LoVo (cell line): ENCODE measurements at regions not wholly inside any gene's neighbourhood (a gene's known extent, or its start where the extent isn't known, plus 50 kb on each side); places are given as distances from the start of the nearest gene placed in this dataset.

Experiments
- DNase-seq: peaks from one replicate; pipeline ENCODE4 v3.0.0-alpha.2; 2016; ENCODE audit warnings: low spot score

GRCh38 chr1:30479575-30479974 is 243.8 kb downstream of the MATN1 start:
- DNase-seq: no peak

DNA sequence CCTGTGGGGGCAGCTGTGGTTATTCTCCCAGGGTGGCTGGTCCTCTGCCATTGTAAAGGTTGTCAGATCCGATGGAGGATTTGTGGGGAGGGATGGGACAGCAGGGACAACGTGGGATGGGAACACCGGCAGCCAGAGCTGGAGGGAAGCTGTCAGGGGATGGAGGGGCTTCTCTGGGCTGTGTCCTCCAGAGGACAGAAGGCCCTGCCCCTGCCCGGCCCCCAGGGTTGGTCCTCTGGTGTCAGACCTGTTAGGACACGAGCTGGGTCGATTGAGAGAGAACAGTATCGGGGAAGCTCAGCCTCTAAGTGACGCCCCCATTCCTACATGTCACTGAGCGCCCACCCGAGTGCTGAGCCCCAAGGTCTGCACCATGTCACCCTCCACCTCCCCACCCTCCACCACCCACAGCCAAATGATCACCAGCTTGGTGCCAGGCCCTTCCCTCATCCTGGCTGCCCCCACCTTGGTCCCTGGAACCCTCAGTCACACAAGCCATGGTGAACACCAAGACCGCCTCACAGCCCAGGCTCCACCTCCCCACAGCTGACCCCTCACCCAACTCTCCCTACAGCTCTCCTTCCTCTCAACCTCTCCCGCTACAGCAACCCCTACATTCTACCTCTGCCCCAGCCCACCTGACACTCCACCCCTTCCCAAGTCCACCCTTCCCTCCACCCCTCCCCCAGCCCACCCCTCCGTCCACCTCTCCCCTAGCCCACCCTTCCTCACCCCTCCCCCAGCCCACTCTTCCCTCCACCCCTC is 244.4 kb downstream of the MATN1 start:
- no peak for DNase-seq

DNA sequence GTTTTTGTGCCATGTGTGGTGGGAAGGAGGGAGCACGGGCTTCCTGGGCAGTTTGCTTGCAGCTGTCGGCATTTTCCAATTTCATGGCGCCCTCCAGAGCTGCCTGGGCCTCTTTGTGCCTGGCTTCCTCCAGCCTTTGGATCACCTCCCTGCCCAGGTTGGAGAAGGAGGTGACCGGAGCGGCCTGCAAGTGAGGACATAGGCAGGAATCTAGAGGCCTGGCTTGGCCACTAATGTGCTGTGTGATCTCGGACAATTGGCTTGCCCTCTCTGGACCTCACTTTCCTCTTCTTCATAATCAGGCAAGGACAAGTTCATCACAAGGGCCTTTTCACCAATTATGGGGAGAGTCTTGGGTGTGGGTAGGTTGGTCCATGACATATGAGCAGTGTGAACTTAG is 245.1 kb downstream of the MATN1 start:
- DNase-seq: no peak

DNA sequence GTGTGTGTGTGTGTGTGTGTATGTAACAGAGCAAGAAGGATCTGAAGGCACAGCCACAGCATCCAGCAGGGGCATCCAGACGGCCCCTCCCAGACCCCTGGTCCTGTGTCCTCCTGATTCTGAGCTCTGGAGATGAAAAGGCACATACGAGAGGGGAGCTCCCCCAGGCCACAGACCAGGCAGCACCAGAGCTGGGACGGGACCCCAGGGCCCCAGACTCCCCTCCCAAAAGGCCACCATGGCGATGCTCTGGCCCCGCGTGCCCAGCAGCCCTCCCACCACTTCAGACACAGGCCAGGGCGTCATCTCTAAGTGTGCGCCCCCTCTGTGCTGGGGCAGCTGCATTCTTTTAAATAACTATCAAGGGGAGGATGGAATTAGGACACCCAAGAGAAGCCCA is 245.8 kb downstream of the MATN1 start:
- DNase-seq: no peak

- DNase-seq: no peak
Measured at GRCh38 chr1:30476911-30477459, 246.4 kb downstream of the MATN1 start.

- DNase-seq: no peak
Measured at GRCh38 chr1:30476476-30476875, 246.9 kb downstream of the MATN1 start.

- no peak for DNase-seq
Measured at GRCh38 chr1:30475966-30476365, 247.4 kb downstream of the MATN1 start.

DNA sequence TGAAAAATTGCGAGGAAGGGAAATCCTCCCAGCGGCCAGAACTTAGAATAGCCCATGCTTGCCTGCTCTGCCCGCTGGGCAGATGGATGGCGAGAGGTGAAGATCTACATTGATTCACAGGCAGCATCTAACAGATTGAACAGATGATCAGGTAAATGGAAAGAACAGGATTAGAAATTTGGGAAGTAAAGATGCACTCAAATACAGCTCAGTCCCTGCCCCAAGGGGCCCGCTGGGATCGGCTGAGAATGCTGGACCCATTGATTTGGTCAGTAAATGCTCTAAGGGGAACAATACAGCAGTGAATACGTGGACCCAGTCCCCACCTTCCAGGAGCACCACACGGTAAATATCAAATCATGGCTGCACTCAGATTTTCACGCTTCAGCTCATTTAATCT is 248.2 kb downstream of the MATN1 start:
- DNase-seq: no peak

DNA sequence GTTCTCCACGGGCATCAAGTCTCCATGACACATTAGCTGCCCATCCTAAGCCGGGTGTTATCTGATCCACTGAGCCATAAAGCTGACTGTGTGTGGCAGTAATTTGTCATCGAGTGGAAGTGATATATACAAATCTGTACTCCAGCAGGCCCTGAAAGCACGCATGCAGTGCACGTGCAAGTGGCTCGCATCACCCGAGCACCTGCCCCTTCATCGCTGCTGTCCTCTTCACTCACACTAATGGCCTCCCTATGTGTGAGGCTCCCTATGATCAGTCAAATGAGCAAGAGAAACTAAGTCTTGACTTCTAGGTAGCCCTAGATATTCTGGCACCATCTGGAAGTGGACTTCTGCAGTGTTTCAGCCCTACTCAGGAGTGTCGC is 248.6 kb downstream of the MATN1 start:
- DNase-seq: no peak

- DNase-seq: no peak
Measured at GRCh38 chr1:30473922-30474817, 249.2 kb downstream of the MATN1 start.

DNA sequence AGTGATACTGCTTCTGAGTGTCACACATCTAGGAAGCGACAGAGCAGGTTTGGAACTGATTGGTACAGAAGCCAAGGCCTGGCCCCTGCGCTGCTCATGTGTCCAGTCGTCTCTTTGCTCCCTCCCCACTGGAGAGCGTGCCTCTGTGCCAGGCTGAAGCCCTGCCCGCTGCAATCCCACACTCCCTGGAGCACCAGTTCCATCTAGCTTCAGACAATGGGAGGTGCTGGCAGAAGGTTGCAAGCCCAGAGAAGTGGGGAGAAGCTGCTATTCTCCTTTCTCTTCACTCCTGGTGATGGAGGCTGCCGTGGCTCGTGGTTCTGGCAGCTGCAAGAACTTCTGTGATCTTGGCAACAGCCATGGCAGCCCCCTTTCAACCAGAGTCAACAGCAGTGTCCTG is 250.9 kb downstream of the MATN1 start:
- DNase-seq: no peak

DNA sequence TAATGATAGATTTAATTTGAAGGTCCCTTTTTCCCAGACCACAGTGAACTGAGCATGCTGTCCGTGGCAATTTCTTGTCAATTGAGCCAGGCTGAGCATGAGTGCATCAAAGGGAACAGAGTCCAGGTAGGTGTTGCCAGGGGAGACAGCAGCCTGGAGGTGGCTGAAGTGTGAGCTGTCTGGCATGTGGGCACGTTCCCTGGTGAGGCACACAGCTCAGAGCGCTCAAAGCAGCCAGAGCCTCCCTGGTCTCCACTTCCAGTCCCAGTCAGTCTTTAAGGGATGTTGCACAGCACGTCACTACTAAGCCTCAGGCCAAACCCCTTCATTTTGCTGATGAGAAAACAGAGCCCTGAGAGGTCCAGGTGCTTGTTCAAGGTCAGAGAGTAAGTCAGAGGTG is 251.4 kb downstream of the MATN1 start:
- no peak for DNase-seq

GRCh38 chr1:30471307-30471706 is 252.1 kb downstream of the MATN1 start:
- DNase-seq: no peak

DNA sequence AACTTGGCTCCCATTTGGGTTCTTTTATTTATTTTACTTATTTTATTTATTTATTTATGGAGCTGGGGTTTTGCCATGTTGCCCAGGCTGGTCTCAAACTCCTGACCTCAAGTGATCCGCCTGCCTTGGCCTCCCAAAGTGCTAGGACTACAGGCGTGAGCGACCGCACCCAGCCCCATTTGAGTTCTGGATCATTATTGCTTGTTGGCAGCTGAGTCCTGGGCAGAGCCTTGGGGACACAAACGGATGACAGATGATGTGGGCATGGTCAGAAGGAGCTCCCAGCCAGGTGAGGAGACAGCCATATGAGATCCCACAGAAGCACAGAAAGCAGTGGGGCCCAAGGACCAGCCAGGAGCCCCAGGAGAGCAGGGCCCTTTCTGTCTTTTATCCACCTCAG is 254.0 kb downstream of the MATN1 start:
- DNase-seq: no peak

DNA sequence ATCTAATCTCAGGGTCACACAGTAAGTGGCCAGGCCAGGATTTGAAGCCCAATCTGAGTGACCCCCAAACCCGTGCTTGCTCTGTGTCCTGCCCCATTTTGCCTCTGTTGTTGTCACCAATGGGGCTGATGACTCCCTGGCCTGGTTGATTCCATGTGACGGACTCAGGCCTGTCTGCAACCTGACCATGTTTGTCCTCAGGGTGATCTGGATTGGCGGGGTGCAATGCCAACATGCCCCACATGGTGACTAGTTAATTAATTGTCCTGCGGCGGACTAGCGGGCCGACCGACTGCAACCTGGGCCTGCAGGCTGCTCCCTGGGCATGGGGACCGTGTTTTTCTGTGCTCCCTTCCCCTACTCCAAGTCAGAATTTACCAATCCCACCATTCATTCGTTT is 256.3 kb downstream of the MATN1 start:
- DNase-seq: no peak

GRCh38 chr1:30466610-30467009 is 256.8 kb downstream of the MATN1 start:
- DNase-seq: no peak

GRCh38 chr1:30466026-30466425 is 257.4 kb downstream of the MATN1 start:
- no peak for DNase-seq

DNA sequence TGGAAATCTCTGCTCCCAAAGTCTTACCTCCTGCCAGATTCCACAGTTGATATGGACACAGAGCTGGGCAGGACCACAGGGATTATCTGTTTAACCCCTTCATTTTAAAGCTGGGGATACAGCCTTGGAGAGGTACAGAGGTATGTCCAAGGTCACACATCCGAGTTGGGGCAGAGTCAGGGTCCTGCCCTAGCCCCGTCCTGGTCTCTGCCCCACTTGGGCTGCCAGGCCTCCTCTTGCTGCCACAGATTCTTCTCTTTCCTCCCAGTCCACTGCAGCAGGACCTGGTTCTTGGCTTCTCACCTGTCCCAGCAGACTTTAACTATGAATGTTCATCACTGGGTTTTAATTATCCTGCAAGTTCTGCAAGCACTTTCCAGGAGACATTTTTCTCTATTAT is 258.3 kb downstream of the MATN1 start:
- no peak for DNase-seq

GRCh38 chr1:30464187-30464617 is 259.2 kb downstream of the MATN1 start:
- no peak for DNase-seq

DNA sequence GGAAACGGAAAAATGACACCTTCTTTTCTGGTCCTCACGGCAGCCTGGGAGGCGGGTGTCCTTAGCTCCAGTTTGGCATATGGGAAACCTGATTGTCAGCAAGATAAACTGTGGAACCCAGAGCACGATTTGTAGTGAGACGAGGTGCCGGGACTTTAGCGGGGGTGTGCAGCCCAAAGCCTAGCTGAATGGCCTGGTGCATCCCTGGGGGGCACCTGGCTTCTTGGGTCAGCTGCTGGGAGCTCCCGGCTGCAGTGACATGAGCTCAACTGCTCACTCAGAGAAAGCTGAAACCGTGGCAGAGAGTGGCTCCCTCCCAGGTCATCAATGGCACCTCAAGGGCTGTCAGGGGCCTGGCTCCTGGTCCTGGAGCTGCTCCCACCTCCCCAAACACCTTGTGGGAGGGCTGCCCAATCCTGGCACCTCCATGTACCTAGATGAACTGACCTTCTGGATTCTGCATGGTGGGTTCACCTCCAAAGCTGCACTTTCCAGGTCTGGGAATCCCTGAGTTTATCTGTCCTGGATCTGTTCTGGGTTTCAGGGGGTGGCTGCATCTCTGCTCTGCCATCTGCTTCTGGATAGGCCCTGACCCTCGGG is 260.5 kb downstream of the MATN1 start:
- DNase-seq: no peak

DNA sequence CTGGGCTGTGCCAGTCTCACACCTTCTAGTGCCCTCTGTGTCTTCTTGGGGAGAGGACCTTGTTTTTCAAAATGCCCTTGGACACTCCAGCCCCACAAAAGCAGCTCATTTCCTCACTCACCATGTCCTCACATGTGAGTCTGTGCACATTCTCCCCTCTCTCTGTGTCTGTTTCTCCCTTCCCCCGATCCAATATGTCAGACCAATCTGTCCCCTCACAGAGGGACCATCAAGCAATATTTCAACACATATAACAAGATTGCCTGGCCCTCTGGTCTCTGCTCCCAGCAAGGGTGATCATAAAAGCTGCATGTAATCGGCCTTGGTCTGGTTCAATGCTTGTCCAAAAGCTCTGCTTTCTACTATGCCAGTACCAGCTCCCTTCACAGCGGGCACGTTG is 261.2 kb downstream of the MATN1 start:
- no peak for DNase-seq

DNA sequence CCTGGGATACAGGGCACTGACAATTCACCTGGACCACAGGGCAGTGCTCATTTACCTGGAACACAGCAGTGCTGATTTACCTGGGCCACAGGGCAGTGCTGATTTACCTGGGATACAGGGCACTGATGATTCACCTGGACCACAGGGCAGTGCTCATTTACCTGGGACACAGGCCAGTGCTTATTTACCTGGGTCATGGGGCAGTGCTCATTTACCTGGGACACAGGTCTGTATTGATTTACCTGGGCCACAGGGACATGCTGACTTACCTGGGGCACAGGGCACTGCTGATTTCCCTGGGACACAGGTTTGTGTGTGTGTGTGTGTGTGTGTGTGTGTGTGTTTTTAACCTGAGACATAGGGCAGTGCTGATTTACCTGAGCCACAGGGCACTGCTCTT is 261.7 kb downstream of the MATN1 start:
- DNase-seq: no peak

DNA sequence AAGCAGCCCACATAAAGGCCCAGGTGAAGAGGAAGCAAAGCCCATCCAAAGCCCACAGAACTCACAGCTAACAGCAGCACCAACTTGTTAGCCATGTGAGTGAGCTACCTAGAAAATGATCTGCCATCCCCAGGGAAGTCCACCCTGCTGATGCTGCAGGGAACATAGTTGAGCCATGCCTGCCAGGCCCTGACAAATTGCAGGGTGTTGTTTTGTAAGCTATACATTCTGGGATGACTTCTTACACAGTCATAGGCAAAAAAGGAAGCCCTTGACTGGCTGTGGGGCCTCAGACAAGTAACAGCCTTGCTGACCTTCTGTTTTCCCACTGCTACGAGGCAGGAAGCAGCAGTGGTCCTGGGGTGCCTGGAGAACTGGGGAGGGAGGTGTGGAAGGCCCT is 262.7 kb downstream of the MATN1 start:
- DNase-seq: no peak
